DMS 273 (cell line): ENCODE measurements at regions not wholly inside any gene's neighbourhood (a gene's known extent, or its start where the extent isn't known, plus 50 kb on each side); places are given as distances from the start of the nearest gene placed in this dataset.

ENCODE experiments used
- DNase-seq: peaks from one replicate; lab custom pipeline; 2025; ENCODE audit not compliant: unreplicated experiment; lab: John Stamatoyannopoulos, UW

- DNase-seq, result no peak
Observed at GRCh38 chr15:61421470-61421869, 192.4 kb upstream of the RORA start.

DNA sequence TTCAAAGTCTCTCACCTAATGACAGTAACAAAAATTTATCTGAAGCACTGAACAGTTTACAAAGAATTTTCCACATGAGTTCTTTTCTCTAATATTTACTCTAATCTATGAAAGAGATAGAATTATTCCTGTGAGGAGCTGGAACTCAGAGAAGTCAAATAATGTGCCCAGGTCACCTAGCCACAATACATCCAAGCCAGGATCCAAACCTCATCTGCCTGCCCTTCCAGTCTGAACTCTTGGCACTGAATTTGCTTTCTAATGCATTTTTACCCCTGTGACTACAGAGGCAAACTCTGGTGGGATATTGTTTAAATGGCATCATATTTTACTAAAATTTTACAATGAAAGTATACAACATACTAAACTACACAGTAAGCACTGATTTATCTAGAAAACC, 191.4 kb upstream of the RORA start:
- DNase-seq, result no peak

DNA sequence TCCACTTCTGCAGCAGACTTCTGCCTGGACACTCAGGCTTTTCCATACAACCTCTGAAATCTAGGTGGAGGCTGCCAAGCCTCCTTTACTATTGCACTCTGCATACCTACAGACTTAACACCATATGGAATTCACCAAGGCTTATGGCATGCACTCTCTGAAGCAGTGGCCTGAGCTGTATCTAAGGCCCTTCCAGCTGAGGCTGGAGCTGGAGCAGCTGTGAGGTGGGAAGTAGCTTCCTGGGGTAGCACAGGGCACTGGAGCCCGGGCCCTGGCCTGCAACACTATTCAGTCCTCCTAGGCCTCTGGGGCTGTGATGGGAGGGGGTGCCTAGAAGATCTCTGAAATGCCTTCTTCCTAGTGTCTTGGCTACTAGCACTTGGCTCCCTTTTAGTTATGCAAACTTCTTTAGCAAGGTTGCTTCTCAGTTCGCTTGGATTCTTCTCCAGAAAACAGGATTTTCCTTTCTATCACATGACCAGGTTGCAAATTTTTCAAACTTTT, 186.6 kb upstream of the RORA start:
- DNase-seq, result no peak

DNA sequence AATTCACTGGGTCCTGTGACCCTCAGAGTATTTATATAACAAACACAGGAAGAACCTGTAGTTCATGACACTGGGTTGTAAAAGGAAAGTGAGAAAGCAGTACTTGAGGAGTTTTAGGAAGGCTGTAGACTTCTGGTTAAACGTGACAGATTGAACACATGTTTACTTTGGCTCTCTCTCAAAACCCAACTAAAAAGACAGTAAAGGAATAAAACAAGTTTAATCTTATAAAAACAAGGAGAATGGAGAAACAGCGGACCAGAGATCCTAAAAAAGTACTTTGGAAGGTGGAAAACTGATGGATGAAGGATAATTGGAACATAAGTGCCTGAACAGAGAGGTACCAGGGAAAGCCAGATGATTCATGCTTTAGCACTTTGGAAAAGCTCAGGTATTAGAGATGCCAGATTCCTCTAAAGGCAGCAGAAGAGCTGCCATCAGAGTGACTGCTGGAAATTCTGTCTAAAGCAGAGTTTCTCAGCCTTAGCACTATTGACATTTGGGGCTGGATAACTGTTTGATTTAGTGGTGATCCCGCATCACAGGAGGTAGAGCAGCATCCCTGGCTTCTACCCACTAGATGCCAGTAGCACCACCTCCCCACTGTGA, 182.9 kb upstream of the RORA start:
- peak; percentile 4 for DNase-seq

DNA sequence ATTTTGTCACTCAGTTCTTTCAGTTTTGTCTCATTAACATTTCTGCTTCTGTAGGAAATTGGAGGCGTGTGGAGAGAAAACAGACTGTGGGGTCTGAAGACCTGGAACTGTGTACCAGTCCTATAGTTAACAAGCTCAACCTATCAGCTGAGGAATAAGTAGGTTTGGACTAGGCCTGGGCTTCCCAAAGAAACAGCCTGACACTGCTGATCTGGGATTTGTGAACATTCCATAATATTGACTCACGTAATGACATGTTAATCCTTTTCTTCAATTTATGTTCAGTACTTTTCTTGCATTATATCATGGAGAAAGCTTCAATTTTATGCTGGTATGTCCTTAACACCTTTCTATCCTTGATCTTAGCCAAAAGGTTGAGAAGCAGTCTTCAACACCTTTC, 181.6 kb upstream of the RORA start:
- no peak for DNase-seq

DNA sequence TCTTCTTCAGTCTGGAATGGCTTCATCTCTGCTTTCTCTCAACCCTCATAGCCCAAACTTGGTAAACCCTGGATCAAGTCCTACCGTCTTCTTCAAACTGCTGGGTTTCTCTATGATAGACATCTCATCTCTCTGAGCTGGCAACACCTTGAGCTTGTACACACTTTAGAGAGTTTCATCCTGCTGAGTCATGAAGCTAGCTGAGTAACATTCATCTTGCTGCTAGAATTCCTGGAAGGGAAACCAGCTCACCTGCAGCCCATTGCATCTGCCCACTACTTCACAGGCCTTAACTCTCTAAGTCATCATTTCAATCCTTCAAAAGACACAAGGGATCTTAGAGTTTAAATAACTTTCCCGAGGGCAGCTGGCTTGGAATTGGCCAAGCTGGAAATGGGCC, 175.5 kb upstream of the RORA start:
- DNase-seq, result no peak

- no peak for DNase-seq
Observed at GRCh38 chr15:61403884-61404283, 174.8 kb upstream of the RORA start.

DNA sequence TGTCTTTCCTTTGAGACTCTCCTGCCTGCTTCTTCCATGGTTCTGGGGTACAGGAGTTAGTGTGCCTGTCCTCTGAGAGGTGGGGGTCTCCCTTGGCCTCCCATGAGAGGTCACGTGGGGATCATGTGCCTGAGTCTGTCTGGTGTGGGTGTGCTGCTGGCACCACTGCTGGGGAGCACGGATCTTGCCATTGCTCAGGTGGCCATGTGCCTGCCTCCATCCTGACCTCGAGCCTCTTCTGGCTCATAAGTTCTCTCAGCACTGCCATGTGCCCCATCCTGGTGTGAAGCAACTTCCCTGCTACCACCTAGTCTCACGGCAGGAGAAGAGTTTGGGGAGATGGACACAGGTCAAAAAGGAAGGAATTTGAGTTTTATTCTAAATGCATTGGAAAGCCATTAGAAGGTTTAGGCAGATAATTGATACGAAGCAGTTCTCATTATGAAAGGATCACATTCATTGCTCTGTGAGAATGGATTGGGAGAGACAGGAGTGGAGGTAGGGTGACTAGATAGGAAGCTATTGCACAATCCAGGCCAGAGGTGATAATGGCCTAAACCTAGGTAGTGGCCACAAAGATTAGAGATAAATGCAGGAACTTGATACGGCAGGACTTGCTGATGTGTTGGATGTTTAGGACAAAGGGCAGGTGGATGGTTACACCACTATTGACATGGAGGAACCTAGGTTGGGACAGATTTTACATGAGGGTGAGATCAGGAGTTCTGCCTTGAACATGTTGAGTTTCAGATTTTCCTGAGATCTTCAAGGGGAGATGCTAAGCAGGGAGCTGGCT, 173.0 kb upstream of the RORA start:
- no peak for DNase-seq

- no peak for DNase-seq
Observed at GRCh38 chr15:61398310-61398709, 169.2 kb upstream of the RORA start.

- DNase-seq, result no peak
Observed at GRCh38 chr15:61396235-61396919, 167.3 kb upstream of the RORA start.

- DNase-seq, result no peak
Observed at GRCh38 chr15:61393949-61394348, 164.8 kb upstream of the RORA start.

DNA sequence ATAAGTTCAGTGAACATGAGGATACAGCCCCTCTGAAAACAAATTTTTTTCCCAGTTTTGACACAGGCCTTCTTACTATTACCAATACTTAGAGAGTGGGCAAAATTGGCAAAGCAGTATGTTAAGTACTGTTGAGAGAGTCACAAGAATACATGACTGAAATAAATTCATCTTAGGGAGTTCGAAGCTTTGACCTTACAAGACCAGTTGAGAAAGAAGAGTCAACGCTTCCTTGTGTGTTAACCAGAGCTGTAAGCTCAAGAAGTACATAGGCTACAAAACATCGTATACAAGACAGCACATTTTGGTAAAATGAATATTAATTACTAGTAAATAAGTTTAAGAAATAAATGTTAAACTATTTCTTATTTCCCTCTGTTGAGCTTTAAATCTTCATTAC, 164.4 kb upstream of the RORA start:
- no peak for DNase-seq

DNA sequence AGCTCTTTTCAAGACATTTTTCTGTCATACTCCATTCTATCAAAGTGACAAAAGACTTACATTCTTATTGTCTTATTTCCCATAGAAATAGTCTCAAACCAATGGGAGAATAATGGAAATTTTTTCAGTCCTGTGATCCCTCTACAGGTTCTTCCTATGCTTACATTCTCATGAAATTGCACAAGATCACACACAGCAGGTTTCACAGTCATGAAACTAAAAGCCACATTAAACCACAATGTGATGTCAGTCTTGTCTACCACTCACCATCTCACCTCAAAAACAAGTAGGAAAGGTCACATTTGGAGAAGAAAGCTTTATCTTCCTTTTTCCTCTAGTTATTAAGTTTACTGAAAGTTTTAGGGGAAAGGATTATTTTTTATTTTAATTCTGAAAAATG, 161.0 kb upstream of the RORA start:
- DNase-seq, result no peak

DNA sequence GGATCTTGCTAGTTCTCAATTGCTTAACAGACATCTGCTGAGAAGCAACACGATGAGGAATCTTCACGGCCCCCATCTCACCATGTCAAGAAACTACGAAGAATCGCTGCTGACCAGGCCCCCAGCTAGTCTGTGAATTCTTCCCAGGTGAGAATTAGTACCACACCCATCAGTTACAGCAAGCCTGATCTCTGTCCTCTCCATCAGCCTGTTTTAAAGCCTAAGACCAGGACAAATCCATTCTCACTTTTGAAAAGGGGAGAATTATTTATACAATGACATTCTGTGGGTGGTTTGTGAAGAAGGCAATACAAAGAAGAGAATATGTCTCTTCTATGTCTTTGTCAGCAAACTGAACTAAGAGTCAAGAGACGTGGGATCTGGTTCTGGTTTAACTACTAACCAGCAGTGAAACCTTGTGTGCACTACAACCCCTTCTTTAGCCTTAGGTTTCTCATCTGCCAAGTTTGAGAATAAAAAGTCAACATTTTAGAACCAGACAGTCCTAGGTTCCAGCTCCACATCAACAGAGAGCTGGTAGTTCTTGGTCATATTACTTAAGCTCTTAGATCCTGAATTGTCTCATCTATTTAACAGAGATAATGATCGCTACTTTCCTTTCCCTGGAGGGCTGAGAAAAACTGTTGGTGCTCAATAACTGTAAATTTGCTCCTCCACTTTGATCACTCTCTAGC, 160.4 kb upstream of the RORA start:
- DNase-seq, result no peak

DNA sequence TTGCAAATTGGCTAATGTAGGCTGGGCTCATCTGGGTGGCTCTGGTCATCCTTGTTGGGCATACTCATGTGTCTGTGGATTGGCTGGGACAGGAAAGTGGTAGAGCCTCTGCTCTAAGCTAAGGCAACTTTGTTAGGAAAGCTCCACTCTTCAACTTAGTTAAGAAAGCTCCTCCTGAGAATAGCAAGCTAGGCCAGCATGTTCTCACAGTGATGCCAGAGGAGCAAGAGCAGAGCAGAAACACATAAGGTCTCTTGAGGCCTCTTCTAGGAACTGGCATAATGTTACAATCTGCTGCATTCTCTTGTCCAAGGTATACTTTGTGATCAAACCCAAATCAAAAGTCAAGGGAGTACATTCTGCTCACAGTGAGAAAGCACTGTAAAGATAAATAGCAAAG, 158.6 kb upstream of the RORA start:
- no peak for DNase-seq

DNA sequence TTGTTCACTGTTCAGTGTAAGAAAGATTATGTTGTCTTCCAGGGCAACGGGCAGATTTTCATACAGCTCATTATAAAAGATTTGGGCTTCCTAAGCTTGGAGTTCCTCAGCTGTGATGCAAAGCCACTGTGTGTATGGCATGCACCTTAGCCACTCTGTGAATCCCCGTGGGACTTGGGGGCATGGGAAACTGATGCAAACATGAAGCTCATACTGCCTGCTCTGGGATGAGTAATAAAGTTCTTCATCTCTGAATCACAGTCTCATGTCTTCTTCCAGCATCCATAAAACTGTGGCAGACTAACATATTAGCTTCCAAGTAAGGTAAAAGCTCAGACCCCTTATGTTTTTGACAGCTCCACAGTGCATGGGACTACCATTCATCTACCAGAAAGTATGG, 154.3 kb upstream of the RORA start:
- DNase-seq, result no peak

GRCh38 chr15:61382927-61383326, 153.8 kb upstream of the RORA start:
- no peak for DNase-seq

GRCh38 chr15:61381501-61381900, 152.4 kb upstream of the RORA start:
- no peak for DNase-seq

DNA sequence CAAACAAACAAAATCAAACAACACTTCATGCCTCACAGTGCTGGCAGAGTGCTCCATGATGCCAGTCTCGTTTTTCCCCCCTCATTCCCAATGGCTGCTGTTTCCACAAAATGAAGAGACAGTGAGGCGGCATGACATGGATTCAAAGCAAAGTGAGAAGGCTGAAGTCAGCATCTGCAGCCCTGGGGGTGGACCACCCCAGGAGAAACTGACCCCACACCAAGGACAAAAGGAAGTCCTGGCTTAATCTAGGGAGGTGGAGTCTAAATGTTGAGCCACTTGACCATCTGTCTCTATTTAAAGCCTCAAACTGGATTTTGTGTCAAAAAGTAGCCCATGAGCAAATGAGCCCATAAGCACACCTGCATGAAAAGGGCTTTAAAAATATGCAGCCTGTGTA, 151.2 kb upstream of the RORA start:
- no peak for DNase-seq

DNA sequence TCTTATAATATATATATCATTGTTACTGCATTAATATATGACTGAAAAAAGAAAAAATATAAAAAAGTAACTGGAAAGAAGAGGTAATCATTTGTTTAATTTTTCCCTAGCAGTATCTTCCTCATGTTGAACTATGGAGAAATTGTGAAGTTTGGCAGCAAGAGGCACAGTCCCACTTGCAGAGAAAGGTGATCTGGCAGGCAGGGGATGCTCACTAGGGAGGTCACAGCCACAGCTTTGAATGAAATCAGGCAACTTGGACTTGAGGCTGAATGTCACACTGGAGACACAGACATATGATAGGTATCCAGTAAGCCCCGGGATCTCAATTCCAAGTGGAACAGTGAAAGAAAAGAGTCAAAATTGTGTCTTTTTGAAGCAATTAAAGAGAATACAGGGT, 149.9 kb upstream of the RORA start:
- DNase-seq, result no peak

DNA sequence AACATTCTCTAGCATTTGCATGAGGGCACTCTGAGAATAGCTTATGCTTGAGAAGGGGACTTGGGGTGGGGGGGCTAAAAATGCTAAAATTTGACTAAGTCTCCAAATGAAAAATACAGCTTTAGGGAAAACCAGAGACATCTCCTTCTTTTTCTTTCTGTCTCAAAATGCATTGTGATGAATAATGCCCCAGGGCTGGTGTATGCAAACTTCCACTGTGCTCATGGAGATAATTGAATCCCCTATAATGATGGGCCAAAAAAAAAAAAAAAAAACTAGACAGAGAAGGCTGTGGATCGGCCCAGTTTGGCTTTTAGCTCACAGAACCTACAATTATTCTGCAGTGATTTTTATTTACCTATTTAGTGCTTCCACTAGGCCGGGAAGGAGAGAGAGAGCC, 147.9 kb upstream of the RORA start:
- DNase-seq, result no peak

GRCh38 chr15:61376516-61376915, 147.4 kb upstream of the RORA start:
- no peak for DNase-seq
